Right lobe of liver (tissue), 6 donors: ENCODE measurements at regions not wholly inside any gene's neighbourhood (a gene's known extent, or its start where the extent isn't known, plus 50 kb on each side); places are given as distances from the start of the nearest gene placed in this dataset.
A peak's percentile ranks its signal among the peaks of the same experiment; 100 is the strongest.

Source experiments
- ATAC-seq, 4 donors: fragments of 200-7000 bp; cut with Tn5 transposase; one replicate each; pipeline ENCODE4 v1.9.1; 2020; ENCODE audit warnings: mild to moderate bottlenecking in 4 of 4, moderate library complexity in 4 of 4
- DNase-seq, 3 donors: peaks; one replicate each; pipeline ENCODE4 v3.0.0-alpha.2; 2020
- H3K27ac ChIP-seq, 3 donors: fragments of 200-600 bp; one replicate each; pipeline ENCODE4 v1.8.0; 2022
- H3K27me3 ChIP-seq, 2 donors: fragments of 200-600 bp; one replicate each; pipeline ENCODE4 v1.8.0; 2022
- H3K36me3 ChIP-seq, 4 donors: fragments of 200-600 bp; sonication (generic) in 1 of 4; one replicate each; pipeline versions ENCODE4 v1.5.1 to v1.8.0; 2017 to 2022; ENCODE audit warnings: control low read depth in 1 of 4
- H3K4me1 ChIP-seq, 4 donors: fragments of 200-600 bp; sonication (generic) in 1 of 4; one replicate each; pipeline versions ENCODE4 v1.5.1 to v1.8.0; 2017 to 2022; ENCODE audit warnings: control low read depth in 1 of 4
- H3K4me3 ChIP-seq, 3 donors: fragments of 200-600 bp; one replicate each; pipeline ENCODE4 v1.8.0; 2022
- H3K9me3 ChIP-seq, 4 donors: fragments of 200-600 bp; sonication (generic) in 1 of 4; one replicate each; pipeline versions ENCODE4 v1.5.1 to v1.8.0; 2017 to 2022; ENCODE audit warnings: control low read depth in 1 of 4
- CTCF ChIP-seq, 4 donors: fragments of 200-600 bp in 3 of 4; fragments of 450-650 bp in 1 of 4; IDR thresholded peaks; one replicate each; pipeline versions ENCODE4 v1.5.1 to v1.8.0; 2016 to 2022; ENCODE audit warnings: antibody characterized with exemption in 4 of 4, mild to moderate bottlenecking in 2 of 4
- POLR2A ChIP-seq: fragments of 450-650 bp; IDR thresholded peaks from one replicate; pipeline ENCODE4 v1.6.1; 2017; ENCODE audit warnings: antibody characterized with exemption, mild to moderate bottlenecking
- WGBS: methylation state at CpG from one replicate; pipeline ENCODE4 v1.1.6; 2018; ENCODE audit warnings: low coverage, low lambda C conversion rate; ENCODE audit not compliant: insufficient coverage; ENCODE audit errors: missing lambda C conversion rate; 5-methylcytosine and 5-hydroxymethylcytosine counted together
- intact Hi-C, 2 donors: fragments of 100-400 bp; cut with DNase I; formaldehyde crosslinking; loops; one replicate each; pipeline versions ENCODE4 v1.11.2 to v1.14.1; 2022
- donor health status: DM: no; HTN: yes; CAD: no.
- donor health status: DM: no; HTN: no; CAD: no.
- donor health status: DM: no; HTN: no; CAD: no.
- donor health status: DM: no; HTN: yes; CAD: no.
- donor health status: DM: no; HTN: yes; CAD: no.

GRCh38 chr7:46220066-46220630, 299.1 kb upstream of the IGFBP3 start:
- 76% methylated on average over 7 of the region's 7 CpGs for WGBS
- H3K36me3 ChIP-seq = no peaks in the 10 kb centered on the region
- H3K4me3 ChIP-seq = no peak overlapping the region
- no peak overlapping the region for H3K27ac ChIP-seq
- H3K27me3 ChIP-seq = no peaks in the 10 kb centered on the region
- DNase-seq (no peak), ATAC-seq (no peak)
- H3K4me1 ChIP-seq = peaks cover 0 to 4% (median 0%) of the 10 kb centered on the region in 4 donors
- no peaks in the 10 kb centered on the region for H3K9me3 ChIP-seq
- TF ChIP-seq CTCF (IDR thresholded peaks at IDR 0.05) (no peak), POLR2A (no peak)
- intact Hi-C loops = no loop called here

GRCh38 chr7:46218461-46219200, 297.6 kb upstream of the IGFBP3 start:
- WGBS = 81% methylated on average over 9 of the region's 9 CpGs
- no peaks in the 10 kb centered on the region for H3K27me3 ChIP-seq
- peaks cover 0 to 4% (median 0%) of the 10 kb centered on the region in 4 donors for H3K4me1 ChIP-seq
- intact Hi-C loops = no loop called here
- no peak overlapping the region for H3K27ac ChIP-seq
- ATAC-seq = peak in 1 of 4 donors; percentile 15
- no peaks in the 10 kb centered on the region for H3K36me3 ChIP-seq
- no peak for DNase-seq
- H3K4me3 ChIP-seq = no peak overlapping the region
- TF ChIP-seq CTCF (IDR thresholded peaks at IDR 0.05) = no peak
- no peaks in the 10 kb centered on the region for H3K9me3 ChIP-seq

- ATAC-seq (peak; percentile 92 to 97 (median 96)), DNase-seq (peak; percentile 51 to 79 (median 70))
- H3K4me1 ChIP-seq = peaks cover 0 to 4% (median 0%) of the 10 kb centered on the region in 4 donors
- TF ChIP-seq POLR2A (no peak), CTCF (IDR thresholded peaks at IDR 0.05) (no peak)
- 30% methylated on average over 5 of the region's 15 CpGs for WGBS
- no peaks in the 10 kb centered on the region for H3K27me3 ChIP-seq
- H3K36me3 ChIP-seq = no peaks in the 10 kb centered on the region
- H3K4me3 ChIP-seq = no peak overlapping the region
- no peaks in the 10 kb centered on the region for H3K9me3 ChIP-seq
- H3K27ac ChIP-seq = no peak overlapping the region
- intact Hi-C loops = no loop called here
These were observed 295.0 kb upstream of the IGFBP3 start for GRCh38 chr7:46215987-46216567.

- WGBS = 86% methylated on average over 1 of the region's 1 CpG
These were observed 293.5 kb upstream of the IGFBP3 start for GRCh38 chr7:46214526-46214925.

More at GRCh38 chr7:46214526-46214925, 293.5 kb upstream of the IGFBP3 start:
- Histone ChIP-seq H3K4me3 (no peak overlapping the region), H3K36me3 (no peaks in the 10 kb centered on the region), H3K27me3 (no peaks in the 10 kb centered on the region), H3K9me3 (no peaks in the 10 kb centered on the region), H3K27ac (no peak overlapping the region), H3K4me1 (peaks cover 0 to 4% (median 0%) of the 10 kb centered on the region in 4 donors)
- intact Hi-C loops = no loop called here
- DNase-seq (no peak), ATAC-seq (no peak)
- no peak for TF ChIP-seq CTCF (IDR thresholded peaks at IDR 0.05)
- TF ChIP-seq POLR2A = no peak
